Nephron progenitor cell (in vitro differentiated cells): ENCODE measurements at regions not wholly inside any gene's neighbourhood (a gene's known extent, or its start where the extent isn't known, plus 50 kb on each side); places are given as distances from the start of the nearest gene placed in this dataset.

ENCODE experiments used
- DNase-seq: peaks from one replicate; pipeline ENCODE4 v3.0.0; 2021
- H3K27ac Mint-ChIP-seq: 2 replicates; pipeline ENCODE4 v1.8.0; 2021; ENCODE audit warnings: mild to moderate bottlenecking, moderate library complexity, mixed read lengths
- H3K27me3 Mint-ChIP-seq: 2 replicates; pipeline ENCODE4 v1.8.0; 2021; ENCODE audit warnings: mild to moderate bottlenecking, low read depth, mixed read lengths; ENCODE audit not compliant: poor library complexity
- H3K36me3 Mint-ChIP-seq: 2 replicates; pipeline ENCODE4 v1.8.0; 2021; ENCODE audit warnings: low read depth, mixed read lengths
- H3K4me1 Mint-ChIP-seq: 2 replicates; pipeline ENCODE4 v1.8.0; 2021; ENCODE audit warnings: mixed read lengths
- H3K4me3 Mint-ChIP-seq: 2 replicates; pipeline ENCODE4 v1.8.0; 2021; ENCODE audit warnings: mild to moderate bottlenecking, moderate library complexity, mixed read lengths
- H3K9me3 Mint-ChIP-seq: 2 replicates; pipeline ENCODE4 v1.8.0; 2021; ENCODE audit warnings: mild to moderate bottlenecking, moderate library complexity, mixed read lengths
- TF ChIP-seq, protein P1 (sequence below): fragments of 200-600 bp; sonication (generic); IDR thresholded peaks from 2 replicates; pipeline ENCODE4 v1.5.0; 2021; ENCODE audit warnings: antibody characterized with exemption

GRCh38 chr6:6417475-6417874 is 97.0 kb upstream of the F13A1 start:
- H3K9me3 Mint-ChIP-seq, result no peaks in the 10 kb centered on the region
- no peak overlapping the region for H3K27ac Mint-ChIP-seq

GRCh38 chr6:6418421-6418820 is 98.0 kb upstream of the F13A1 start:
- H3K9me3 Mint-ChIP-seq, result peaks cover 2% of the 10 kb centered on the region

More at GRCh38 chr6:6417475-6417874, 97.0 kb upstream of the F13A1 start:
- Mint-ChIP-seq H3K4me1 (no peaks in the 10 kb centered on the region), H3K27me3 (peaks cover 15% of the 10 kb centered on the region), H3K4me3 (no peak overlapping the region), H3K36me3 (no peaks in the 10 kb centered on the region)
- TF ChIP-seq, protein P1, sequence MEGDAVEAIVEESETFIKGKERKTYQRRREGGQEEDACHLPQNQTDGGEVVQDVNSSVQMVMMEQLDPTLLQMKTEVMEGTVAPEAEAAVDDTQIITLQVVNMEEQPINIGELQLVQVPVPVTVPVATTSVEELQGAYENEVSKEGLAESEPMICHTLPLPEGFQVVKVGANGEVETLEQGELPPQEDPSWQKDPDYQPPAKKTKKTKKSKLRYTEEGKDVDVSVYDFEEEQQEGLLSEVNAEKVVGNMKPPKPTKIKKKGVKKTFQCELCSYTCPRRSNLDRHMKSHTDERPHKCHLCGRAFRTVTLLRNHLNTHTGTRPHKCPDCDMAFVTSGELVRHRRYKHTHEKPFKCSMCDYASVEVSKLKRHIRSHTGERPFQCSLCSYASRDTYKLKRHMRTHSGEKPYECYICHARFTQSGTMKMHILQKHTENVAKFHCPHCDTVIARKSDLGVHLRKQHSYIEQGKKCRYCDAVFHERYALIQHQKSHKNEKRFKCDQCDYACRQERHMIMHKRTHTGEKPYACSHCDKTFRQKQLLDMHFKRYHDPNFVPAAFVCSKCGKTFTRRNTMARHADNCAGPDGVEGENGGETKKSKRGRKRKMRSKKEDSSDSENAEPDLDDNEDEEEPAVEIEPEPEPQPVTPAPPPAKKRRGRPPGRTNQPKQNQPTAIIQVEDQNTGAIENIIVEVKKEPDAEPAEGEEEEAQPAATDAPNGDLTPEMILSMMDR, result no peak
- no peak for DNase-seq

DNA sequence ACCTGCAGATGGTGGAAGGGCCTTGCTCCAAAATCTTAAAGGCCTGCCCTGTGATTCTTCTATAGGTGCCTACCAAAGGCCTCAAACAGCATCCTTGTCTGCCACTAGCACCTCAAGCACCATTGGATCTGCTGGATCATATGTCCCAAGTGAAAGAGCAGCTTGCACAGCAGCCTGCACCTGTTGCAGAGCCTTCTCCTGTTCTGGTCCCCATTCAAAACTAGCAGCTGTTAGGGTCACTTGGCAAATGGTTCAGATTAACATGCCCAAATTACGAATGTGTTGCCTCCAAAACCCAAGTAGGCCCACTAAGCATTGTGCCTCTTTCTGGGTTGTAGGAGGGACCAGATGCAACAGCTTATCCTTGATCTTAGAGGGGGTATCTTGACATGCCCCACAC is 99.6 kb upstream of the F13A1 start:
- no peak for DNase-seq
- H3K36me3 Mint-ChIP-seq, result no peaks in the 10 kb centered on the region
- H3K27ac Mint-ChIP-seq, result no peak overlapping the region
- H3K4me1 Mint-ChIP-seq, result no peaks in the 10 kb centered on the region
- TF ChIP-seq, protein P1, result no peak
- H3K27me3 Mint-ChIP-seq, result peaks cover 15% of the 10 kb centered on the region
- peaks cover 19% of the 10 kb centered on the region for H3K9me3 Mint-ChIP-seq
- no peak overlapping the region for H3K4me3 Mint-ChIP-seq

More at GRCh38 chr6:6418421-6418820, 98.0 kb upstream of the F13A1 start:
- Mint-ChIP-seq H3K4me3 (no peak overlapping the region), H3K27ac (no peak overlapping the region), H3K4me1 (no peaks in the 10 kb centered on the region), H3K27me3 (peaks cover 17% of the 10 kb centered on the region), H3K36me3 (no peaks in the 10 kb centered on the region)
- no peak for DNase-seq
- TF ChIP-seq, protein P1, result no peak

- Mint-ChIP-seq H3K9me3 (peaks cover 4% of the 10 kb centered on the region), H3K27ac (no peak overlapping the region), H3K4me1 (no peaks in the 10 kb centered on the region), H3K4me3 (no peak overlapping the region), H3K27me3 (peaks cover 8% of the 10 kb centered on the region), H3K36me3 (no peaks in the 10 kb centered on the region)
- TF ChIP-seq, protein P1, result no peak
- DNase-seq, result no peak
These were observed 113.7 kb upstream of the F13A1 start for GRCh38 chr6:6434151-6434550.

DNA sequence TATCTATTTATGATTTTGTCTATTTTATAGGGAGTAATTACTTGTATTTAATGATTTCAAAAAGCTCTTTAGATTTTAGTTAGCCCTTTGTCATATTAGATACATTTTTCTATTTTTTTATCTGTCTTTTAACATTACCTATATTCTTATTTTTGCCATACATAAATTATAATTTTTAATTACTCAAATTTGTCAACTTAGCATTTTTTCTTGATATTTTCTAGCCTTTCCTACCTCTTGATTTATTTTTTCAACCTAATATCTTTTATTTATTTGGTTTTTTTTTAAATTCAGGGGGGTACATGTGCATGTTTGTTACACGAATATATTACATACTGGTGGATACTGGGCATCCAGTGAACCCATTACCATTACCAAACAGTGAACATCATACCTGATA is 114.3 kb upstream of the F13A1 start:
- peaks cover 9% of the 10 kb centered on the region for H3K27me3 Mint-ChIP-seq
- H3K9me3 Mint-ChIP-seq, result peaks cover 4% of the 10 kb centered on the region
- H3K4me1 Mint-ChIP-seq, result no peaks in the 10 kb centered on the region
- no peak for DNase-seq
- TF ChIP-seq, protein P1, result no peak
- H3K36me3 Mint-ChIP-seq, result no peaks in the 10 kb centered on the region
- H3K27ac Mint-ChIP-seq, result no peak overlapping the region
- no peak overlapping the region for H3K4me3 Mint-ChIP-seq

DNA sequence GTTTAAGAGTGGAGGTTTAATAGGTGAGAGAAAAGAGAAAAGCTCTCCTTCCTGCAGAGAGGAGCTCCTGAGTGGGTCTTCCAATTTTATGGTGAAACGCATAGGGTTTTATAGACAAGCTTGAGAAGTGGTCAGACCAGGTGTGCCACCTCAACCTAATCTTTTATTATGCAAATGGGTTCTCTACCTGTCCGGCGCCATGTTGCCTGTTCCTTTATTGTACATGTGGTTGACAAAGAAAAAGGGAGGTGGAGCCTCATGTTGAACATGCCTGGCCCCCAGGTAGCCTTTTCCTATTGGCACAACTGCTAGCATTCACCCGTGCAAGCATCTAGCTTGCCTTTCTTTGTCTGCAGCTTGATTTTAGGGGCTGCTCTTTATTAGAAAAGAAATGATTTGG is 115.9 kb upstream of the F13A1 start:
- H3K36me3 Mint-ChIP-seq, result no peaks in the 10 kb centered on the region
- H3K27ac Mint-ChIP-seq, result no peak overlapping the region
- TF ChIP-seq, protein P1, result no peak
- H3K4me1 Mint-ChIP-seq, result no peaks in the 10 kb centered on the region
- peaks cover 3% of the 10 kb centered on the region for H3K9me3 Mint-ChIP-seq
- H3K27me3 Mint-ChIP-seq, result peaks cover 6% of the 10 kb centered on the region
- no peak overlapping the region for H3K4me3 Mint-ChIP-seq
- no peak for DNase-seq
